GM18519 (cell line): ENCODE measurements at regions not wholly inside any gene's neighbourhood (a gene's known extent, or its start where the extent isn't known, plus 50 kb on each side); places are given as distances from the start of the nearest gene placed in this dataset.

Experiments used
- ATAC-seq: cut with Tn5 transposase; IDR thresholded peaks from one replicate; pipeline ENCODE4 v1.9.1; 2021; ENCODE audit warnings: mild to moderate bottlenecking, moderate library complexity; ENCODE audit not compliant: unreplicated experiment, low FRiP score

GRCh38 chr4:24312261-24312913, 272.0 kb downstream of the DHX15 start:
- no peak for ATAC-seq

GRCh38 chr4:24303926-24304325, 280.4 kb downstream of the DHX15 start:
- no peak for ATAC-seq

GRCh38 chr4:24298911-24299310, 285.4 kb downstream of the DHX15 start:
- no peak for ATAC-seq

- no peak for ATAC-seq
These were observed 297.3 kb downstream of the DHX15 start for GRCh38 chr4:24287096-24287495.

GRCh38 chr4:24285759-24286158, 298.6 kb downstream of the DHX15 start:
- ATAC-seq = no peak

- no peak for ATAC-seq
These were observed 301.9 kb downstream of the DHX15 start for GRCh38 chr4:24282446-24282845.

GRCh38 chr4:24279911-24280375, 304.4 kb downstream of the DHX15 start:
- ATAC-seq = no peak

GRCh38 chr4:24279469-24279868, 304.9 kb downstream of the DHX15 start:
- no peak for ATAC-seq

GRCh38 chr4:24278693-24279092, 305.7 kb downstream of the DHX15 start:
- no peak for ATAC-seq

GRCh38 chr4:24274381-24274941, 309.9 kb downstream of the DHX15 start:
- no peak for ATAC-seq

- ATAC-seq = no peak
These were observed 311.2 kb downstream of the DHX15 start for GRCh38 chr4:24273136-24273535.

- ATAC-seq = no peak
These were observed 317.2 kb downstream of the DHX15 start for GRCh38 chr4:24266951-24267722.

GRCh38 chr4:24265989-24266388, 318.4 kb downstream of the DHX15 start:
- no peak for ATAC-seq

- no peak for ATAC-seq
These were observed 321.7 kb downstream of the DHX15 start for GRCh38 chr4:24262616-24263015.

- no peak for ATAC-seq
These were observed 322.3 kb downstream of the DHX15 start for GRCh38 chr4:24262084-24262483.

GRCh38 chr4:24260923-24261564, 323.3 kb downstream of the DHX15 start:
- no peak for ATAC-seq

GRCh38 chr4:24260133-24260715, 324.1 kb downstream of the DHX15 start:
- ATAC-seq = no peak

- ATAC-seq = no peak
These were observed 327.8 kb downstream of the DHX15 start for GRCh38 chr4:24256547-24256946.

GRCh38 chr4:24256066-24256465, 328.3 kb downstream of the DHX15 start:
- no peak for ATAC-seq

- no peak for ATAC-seq
These were observed 332.2 kb downstream of the DHX15 start for GRCh38 chr4:24252121-24252520.

- ATAC-seq = no peak
These were observed 332.8 kb downstream of the DHX15 start for GRCh38 chr4:24251589-24251988.
